ENCODE measurements at regions not wholly inside any gene's neighbourhood (a gene's known extent, or its start where the extent isn't known, plus 50 kb on each side); places are given as distances from the start of the nearest gene placed in this dataset.
"Not testable (repeated sequence)": the region's sequence is repeated elsewhere in the genome, so short reads cannot be mapped to it uniquely, and the experiment has no call there.

DNA sequence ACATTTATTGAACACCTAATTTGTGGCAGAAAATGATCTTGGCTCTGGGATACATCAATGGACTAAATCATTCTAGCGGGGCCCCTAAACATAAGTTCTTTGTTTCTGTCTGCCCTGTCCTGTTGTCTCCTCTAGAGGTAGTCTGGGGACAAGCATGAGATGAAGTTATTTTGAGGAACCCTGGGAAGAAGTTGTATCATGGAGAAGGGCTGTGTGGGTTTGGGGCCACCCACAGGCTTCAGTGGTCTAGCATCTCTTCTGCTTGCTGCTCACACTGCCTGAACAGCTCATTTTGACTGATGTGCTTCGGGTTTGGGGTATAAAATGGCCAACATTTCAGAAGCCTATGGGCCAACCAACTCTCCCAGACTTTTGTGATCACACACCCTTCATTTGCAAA lies 50.3 kb upstream of the OSBPL11 start:
- no peak for DNase-seq

DNA sequence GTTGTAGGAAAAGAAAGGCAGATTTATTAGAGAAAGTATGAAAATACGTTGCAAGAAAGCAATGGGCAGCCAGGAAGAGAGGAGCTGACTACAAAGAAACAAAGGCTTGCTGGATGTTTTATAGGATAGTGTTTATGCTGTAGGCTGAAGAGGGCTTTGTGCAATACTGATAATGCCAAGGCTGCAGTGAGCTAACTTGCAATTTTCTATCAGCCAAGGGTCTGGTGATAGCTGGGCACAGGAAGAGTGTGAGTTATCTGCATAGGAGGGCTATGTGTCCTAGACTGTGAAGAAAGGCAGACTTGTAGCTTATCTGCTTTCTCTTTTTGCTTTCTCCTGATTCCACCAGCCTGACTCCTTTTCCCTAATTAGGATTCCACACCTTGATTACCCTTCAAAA lies 51.3 kb upstream of the OSBPL11 start:
- DNase-seq = no peak

DNA sequence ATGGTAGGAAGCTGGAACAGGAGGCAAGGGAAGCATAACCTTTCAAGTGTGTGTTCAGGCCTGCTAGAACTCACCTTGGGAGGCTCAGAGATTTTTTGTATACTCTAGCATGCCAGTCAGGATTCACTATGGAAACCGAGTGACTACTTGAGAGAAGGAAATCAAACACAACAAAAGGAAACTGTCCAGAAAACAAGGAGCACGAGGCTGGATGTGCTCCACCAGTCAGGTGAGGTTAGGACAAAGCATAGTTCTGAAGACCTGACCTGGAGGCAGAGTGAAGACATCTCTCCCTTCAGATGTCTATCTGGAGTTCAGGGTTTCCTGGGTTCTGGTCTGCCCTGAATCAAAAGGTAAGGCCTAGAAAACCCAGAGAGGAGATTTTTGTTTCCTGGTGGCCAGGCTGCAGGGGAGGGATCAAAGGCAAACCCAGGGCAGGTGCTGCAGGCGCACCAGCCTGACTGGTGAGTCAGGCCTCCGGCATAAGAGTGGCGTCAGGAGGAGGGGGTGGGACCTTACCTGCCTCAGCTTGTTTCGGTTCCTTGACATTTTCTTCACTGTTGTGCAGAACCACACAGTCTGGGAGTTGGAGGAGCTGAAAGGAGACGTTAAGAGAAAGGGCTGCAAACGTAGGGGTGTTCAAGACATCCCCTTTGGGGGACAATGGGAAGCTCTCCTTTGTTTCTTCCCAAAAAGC lies 52.2 kb upstream of the OSBPL11 start:
- DNase-seq = no peak

DNA sequence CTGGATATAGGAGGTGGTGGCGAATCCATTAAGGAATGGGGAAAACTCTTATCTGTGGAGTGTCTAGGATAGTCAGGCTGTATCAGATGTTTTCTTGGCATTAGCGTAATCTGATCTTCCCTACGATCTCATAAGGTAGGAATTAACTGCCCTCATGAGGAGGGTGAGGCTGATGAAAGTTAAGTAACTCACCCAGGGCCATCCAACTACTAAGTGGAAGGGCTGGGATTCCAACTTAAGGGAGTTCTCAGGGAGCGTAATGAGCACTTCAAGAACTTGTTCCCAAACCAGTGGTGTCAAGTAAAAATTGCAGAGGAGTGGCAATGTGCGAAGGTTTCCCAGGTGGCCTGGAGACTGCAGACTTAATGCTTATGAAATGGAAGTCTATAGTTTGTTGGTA lies 55.9 kb upstream of the OSBPL11 start:
- DNase-seq = no peak

DNA sequence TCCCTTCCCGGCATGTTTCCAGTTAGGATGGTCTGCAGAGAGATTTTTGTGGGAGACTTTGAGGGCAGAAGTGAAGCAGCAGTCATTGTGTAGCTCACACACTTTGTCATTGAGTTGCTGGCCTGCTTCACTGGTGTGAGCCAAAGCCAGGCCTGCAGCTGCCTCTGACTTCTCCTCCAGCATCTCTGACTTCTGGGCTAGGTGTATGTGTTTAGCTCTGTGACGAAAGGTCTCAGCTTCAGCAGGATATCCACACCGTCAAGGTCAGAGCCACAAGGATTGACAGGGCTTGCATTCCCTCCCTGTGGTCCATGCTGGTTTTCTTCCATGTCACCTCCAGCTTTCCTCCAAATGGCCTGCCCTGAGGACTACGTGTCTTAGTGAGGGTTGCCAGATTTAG lies 57.1 kb upstream of the OSBPL11 start:
- no peak for DNase-seq

DNA sequence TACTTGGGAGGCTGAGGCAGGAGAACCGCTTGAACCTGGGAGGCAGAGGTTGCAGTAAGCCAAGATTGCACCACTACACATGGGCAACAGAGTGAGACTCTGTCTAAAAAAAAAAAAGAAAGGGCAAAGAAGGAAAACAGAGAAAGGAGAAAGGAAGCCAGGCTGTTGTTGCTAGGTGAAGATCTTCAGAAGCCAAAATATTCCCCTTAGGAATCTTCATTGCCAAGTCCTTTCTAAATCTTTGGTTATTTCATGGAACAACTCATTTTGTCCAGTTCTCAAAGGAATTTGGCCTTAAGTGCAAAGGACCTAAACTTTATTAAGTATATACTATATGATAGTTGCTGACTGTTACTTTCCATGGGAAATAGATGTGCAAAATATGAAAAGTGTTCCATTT lies 59.2 kb upstream of the OSBPL11 start:
- no peak for DNase-seq

DNA sequence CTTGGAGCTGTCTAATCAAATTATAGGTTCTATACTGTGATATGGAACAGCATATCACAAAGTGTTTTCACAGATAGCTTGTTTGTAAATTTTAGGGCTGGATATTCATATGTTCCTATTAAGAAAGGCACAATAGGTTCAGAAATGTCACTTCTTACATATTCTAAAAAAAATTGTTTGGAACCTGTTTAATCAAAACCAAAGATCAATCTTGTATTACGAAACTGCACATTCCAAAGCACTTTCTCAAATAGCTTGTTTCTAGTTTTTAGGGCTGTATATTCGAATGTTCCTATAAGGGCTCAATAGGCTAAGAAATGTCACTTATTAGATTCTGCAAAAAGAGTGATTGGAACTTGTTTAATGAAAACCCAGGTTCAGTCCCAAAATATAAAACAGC lies 67.4 kb upstream of the OSBPL11 start:
- no peak for DNase-seq

DNA sequence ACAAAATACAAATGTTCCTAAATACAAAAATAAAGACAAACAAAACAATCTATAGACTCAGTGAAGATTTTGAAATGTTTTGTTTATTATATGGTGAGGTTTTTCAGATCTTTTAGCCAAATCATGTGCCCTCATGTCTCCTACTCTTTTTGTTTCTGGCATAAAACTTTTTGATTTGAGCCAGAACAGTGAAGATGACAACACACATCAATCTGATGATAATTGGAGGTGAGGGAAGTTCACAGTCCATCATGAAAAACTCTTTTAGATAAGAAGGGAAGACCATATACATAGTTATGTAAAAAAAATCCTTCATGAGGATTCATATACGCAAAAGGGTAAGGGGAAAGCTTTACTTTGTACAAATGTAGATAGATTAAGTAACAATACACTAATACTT lies 75.1 kb upstream of the OSBPL11 start:
- DNase-seq = no peak

DNA sequence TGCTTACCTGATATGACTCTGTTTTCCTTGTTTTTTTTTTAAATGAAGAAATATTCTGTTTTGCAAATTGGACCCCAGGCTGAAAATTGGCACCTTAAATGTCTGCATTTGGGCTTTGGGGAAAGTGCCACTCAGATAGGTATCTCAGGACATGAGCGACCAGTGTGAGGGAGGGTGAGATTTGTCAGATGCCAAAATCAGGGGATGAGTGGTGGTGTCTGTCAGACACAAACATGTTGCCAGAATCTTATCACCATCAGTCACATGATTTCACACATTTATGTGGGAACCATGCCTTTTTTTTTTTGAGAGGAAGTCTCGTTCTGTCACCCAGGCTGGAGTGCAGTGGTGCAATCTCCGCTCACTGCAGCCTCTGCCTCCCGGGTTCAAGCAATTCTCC lies 75.6 kb upstream of the OSBPL11 start:
- no peak for DNase-seq

DNA sequence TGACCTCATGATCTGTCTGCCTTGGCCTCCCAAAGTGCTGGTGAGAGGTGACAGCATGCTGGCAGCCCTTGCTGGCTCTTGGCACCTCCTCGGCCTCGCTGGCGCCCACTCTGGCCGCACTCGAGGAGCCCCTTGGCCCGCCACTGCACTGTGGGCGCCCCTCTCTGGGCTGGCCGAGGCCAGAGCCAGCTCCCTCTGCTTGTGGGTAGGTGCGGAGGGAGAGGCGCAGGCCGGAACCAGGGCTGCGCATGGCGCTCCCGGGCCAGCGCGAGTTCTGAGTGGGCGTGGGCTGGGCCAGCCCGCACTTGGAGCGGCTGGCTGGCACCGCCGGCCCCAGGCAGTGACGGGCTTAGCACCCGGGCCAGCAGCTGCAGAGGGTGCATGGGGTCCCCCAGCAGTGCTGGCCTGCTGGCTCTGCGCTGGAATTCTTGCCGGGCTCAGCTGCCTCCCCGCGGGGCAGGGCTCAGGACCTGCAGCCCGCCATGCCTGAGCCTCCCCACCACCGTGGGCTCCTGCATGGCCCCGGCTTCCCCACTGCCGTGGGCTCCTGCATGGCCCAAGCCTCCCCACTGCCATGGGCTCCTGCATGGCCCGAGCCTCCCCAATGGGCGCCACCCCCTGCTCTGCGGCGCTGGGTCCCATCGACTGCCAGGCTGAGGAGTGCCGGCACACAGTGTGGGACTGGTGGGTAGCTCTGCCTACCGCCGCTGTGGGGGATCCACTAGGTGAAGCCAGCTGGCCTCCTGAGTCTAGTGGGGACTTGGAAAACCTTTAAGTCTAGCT lies 76.4 kb upstream of the OSBPL11 start:
- no peak for DNase-seq

DNA sequence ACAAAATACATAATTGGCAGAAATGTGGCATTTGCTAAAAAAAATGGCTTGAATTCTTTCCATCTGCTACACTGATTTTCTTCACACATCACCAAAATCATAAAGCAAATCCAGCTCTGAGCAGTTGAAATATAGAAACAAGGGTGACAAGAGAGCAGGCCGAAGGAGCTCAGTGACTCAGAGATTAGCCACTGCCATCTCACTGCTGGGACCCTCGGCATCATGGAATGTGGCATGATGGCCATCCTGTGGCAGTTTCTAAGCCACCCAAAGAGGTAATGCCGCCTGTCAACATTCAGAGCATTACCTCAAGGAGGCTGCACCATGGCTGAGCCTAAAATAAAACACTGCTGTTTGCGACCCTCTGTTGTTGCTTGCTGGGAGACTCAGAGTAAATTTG lies 80.5 kb upstream of the OSBPL11 start:
- DNase-seq = no peak

DNA sequence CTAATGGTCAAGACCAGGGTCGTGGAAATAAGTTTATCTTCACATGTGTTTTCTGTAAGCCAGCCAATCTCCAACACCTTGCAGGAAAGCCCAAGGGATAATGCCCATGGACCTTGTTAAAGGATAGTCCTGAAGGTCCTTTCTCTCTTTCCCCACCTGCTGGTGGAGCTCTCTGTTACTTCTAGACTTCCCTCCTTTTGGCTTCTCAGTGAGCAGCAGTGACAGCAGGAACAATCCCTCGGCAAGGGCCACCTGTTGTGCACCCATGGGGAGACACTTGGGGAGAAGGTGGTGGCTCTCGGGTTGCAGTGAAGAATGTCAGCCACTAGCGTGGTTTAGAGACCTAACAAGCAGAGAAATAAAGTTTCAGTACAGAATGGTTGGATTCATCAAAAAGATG lies 84.0 kb upstream of the OSBPL11 start:
- DNase-seq = no peak

DNA sequence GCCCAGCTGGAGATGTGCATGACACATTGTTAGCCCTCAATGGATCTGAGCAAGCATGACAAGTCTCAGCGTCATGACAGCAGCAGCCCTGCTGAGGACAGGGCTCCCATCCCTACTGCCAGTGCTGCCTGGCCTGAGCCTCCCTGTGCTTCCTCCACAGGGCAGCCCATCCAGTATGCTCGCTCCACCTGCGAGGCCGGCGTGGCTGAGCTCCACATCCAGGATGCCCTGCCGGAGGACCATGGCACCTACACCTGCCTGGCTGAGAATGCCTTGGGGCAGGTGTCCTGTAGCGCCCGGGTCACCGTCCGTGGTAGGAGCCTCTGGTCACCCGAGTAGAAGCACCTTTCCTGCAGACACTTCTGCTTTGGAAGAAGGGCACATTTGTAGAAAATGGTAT lies 85.8 kb upstream of the OSBPL11 start:
- no peak for DNase-seq

DNA sequence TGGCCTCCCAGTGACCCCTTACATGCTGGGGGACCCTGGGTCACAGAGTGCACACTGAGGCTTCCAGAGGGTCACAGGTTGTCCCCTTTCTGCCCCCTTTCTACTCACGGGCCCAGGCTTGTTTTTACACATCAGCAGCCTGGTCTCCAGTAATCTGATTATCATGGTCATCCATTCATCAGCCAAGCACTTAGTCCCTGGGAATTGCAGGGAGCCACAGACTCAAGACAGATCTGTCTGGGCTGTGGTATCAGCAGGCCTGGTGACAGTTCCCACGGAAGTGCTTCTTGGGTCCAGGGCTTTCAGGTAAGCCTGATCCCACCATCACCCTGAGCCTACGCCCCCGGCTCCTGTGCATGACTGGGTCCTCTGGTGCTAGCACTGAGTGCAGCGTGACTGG lies 86.6 kb upstream of the OSBPL11 start:
- DNase-seq = not testable (repeated sequence)

DNA sequence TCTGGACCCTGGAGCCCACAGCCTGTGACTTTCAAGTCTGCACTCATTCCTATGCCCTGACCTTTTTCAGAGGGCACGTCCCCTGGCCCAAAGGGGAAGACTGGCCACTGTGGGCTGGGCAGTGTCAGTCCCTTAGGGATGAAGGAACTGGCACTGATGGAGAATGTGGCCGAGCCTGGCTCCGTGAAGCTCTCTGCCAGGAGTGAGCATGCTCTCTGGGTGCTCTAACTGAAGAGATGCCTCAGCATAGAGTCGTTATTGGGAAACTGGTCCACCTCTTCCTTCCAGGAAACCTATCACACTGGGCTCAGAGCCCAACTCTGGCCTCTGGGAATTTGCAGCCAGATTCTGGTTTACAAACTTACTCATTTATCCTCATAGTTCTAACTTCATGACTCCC lies 87.3 kb upstream of the OSBPL11 start:
- not testable (repeated sequence) for DNase-seq

DNA sequence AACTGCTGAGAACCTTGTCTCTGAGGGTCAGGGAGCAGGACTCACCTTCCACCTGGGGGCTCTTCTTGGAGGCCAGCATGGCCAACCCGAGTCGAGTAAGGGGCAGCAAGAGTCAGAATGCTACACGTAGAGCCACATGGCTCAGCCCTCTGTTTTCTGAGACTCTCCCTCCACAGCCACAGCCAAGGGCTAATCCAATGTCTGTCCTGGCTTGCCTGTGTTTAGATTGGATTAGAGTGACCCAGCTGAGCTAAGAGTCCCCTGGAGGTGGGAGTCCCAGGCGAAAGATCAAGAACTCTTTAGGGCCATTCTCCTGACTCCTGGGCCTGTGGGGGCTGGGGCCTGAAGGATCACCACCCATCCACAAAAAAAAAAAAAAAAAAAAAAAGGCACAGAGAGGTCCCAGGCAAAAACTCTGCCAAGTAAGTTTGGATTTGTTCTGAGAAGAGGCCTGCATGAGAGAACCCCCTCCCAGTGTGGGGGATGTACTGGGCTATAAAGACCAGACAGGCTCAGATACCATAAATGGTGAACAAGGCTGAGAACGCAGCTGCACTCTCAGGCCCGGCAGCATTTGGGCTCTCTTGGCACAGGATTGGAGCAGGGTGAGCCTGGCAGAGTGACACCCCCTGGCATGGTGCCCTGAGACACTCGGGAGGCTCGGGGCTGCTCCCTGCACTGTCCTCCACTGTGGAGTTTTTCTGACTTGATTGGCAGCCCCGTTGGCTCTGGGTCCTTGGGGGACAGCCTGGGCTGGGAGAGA lies 88.0 kb upstream of the OSBPL11 start:
- DNase-seq = no peak

DNA sequence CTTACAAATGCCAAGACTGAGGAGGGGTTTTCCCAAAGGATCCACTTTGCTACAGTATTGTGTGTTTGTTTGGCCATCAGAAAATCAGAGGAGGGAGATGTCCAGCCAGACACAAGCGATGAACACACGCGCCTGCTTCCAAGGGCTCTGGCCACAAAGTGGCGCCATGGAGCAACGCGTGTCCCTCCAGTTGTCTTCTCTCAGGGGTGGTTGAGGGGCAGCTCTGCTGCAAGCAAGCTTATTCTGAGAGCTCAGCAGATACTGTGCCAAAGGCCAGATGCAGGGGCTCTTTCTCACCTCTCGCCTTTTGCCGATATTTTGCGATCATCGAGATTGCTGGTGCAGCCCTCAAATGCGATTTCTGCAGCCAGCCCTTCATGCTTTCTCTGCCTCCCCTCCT lies 88.9 kb upstream of the OSBPL11 start:
- DNase-seq = no peak

DNA sequence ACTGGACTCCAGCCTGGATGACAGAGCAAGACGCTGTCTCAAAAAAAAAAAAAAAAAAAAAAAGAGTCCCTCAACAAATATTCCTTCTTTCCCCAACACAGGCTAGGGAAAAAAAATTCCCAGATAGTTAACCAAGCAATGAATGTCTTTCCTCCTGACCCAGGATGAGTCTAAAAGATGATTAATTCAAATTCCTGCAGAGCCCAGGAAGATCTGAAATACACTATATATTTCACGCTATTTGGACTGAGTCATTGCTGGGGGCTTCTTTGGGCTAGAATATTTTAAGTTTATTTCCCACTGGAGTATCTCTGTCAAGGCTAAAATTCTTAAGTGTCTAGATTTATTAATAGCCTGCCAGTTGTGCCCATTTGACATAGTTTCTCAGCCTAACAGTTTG lies 90.4 kb upstream of the OSBPL11 start:
- not testable (repeated sequence) for DNase-seq

DNA sequence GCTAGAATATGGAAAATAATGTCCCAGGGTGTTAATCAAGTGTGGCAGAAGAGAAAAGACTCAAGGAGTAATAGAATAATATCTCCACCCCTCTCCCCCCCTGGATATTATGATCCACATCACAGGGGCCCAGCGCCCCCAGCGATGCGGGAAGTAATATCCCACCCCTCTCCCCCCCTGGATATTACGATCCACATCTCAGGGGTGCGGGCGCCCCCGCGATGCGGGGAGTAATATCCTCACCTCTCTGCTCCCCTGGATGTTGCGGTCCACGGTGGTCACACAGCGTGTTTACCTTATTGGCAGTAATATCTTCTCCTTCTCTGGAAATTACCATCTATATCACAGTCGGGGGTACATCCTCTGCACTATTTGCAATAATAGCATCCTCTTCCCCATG lies 97.1 kb upstream of the OSBPL11 start:
- no peak for DNase-seq

DNA sequence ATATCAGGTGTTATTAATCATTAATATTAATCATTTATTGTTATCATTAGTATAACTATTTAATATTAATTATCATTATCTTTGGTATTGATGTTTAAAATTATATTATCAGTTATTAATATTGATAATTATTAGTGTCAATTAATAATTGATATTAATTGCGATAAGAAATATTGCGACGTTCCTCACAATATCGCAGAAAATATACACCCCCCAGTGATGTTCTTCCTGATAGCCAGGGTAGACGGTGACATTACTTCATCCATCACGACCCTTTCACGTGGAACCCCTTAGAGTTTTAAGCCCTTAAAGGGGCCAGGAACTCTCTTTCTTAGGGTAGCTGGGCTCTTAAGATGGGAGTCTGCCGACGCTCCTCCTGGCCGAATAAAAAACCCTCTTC lies 98.6 kb upstream of the OSBPL11 start:
- no peak for DNase-seq

DNA sequence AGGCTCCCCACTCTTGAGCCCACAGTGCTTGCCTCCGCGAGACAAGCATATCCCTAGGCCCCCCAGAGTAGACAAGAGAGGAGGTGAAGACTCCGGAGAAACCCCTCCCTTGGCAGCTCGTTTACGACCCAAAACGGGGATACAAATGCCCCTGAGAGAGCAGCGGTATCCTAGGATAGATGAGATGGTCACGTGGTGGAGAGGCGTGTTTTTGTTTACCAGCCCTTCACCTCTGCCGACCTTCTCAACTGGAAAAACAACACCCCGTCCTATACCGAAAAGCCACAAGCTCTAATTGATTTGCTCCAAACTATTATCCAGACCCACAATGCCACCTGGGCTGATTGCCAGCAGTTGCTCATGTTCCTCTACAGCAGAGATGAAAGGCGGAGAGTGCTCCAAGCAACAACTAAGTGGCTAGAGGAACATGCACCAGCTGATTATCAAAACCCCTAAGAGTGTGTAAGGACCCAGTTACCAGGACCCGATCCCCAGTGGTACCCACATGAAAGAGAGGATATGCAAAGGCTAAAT lies 99.5 kb upstream of the OSBPL11 start:
- no peak for DNase-seq

DNA sequence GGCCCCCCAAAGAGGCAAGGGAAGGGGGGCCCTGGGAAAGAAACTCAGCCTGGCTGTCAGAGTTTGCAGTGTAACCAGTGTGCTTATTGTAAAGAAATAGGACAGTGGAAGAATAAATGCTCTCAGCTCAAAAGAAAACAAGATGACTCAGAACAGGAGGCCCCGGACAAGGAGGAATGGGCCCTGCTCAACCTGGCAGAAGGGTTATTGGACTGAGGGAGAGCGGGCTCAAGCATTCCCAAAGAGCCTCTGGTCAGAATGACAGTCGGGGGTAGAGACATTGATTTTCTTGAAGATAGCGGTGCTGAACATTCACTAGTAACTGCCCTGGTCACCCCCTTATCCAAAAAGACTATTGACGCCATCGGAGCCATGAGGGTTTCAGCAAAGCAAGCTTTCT lies 100.4 kb upstream of the OSBPL11 start:
- DNase-seq = no peak

DNA sequence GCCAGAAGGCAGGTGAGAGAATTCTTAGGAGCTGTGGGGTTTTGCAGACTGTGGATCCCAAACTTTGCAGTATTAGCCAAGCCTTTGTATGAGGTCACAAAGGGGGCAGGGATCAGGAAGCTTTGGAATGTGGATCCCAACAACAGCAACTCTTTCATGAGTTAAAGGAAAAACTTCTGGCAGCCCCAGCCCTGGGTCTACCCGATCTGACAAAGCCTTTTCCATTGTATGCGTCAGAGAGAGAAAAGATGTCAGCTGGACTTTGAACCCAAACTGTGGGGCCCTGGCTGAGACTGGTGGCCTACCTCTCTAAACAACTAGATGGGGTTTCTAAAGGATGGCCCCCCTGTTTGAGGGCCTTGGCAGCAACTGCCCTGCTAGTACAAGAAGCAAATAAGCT lies 101.8 kb upstream of the OSBPL11 start:
- DNase-seq = not testable (repeated sequence)
